ENCODE measurements at regions not wholly inside any gene's neighbourhood (a gene's known extent, or its start where the extent isn't known, plus 50 kb on each side); places are given as distances from the start of the nearest gene placed in this dataset.

- Histone ChIP-seq H3K27ac (ENCODE audit: low read depth) (no peak overlapping the region), H4K20me1 (replicated peaks; ENCODE audit: insufficient read depth) (no peaks in the 10 kb centered on the region), H3K4me1 (ENCODE audit: insufficient read depth) (no peaks in the 10 kb centered on the region), H3F3A (replicated peaks; ENCODE audit: low read depth) (no peaks in the 10 kb centered on the region), H2AFZ (no peak overlapping the region), H3K27me3 (ENCODE audit: insufficient read depth) (no peaks in the 10 kb centered on the region), H3K36me3 (ENCODE audit: insufficient read depth) (no peaks in the 10 kb centered on the region), H3K9me2 (ENCODE audit: insufficient read depth) (no peaks in the 10 kb centered on the region), H3K4me2 (no peak overlapping the region), H3K4me3 (no peak overlapping the region), H3K79me2 (replicated peaks; ENCODE audit: insufficient read depth) (no peaks in the 10 kb centered on the region)
- H3K36me3 Mint-ChIP-seq (ENCODE audit: low read depth), result no peaks in the 10 kb centered on the region
- no peak for TF ChIP-seq EZH2phosphoT487 (IDR thresholded peaks at IDR 0.05; ENCODE audit: unreplicated experiment)
- no peak for TF ChIP-seq ZNF114 (CRISPR knock-in tag; IDR thresholded peaks at IDR 0.05)
- TF ChIP-seq REST (IDR thresholded peaks at IDR 0.05; ENCODE audit: unreplicated experiment), result no peak
- no peak for TF ChIP-seq CREB1 (CRISPR knock-in tag; IDR thresholded peaks at IDR 0.05; ENCODE audit: low read depth)
- TF ChIP-seq ETS1 (IDR thresholded peaks at IDR 0.05), result no peak
- no peak for TF ChIP-seq ZNF331 (CRISPR knock-in tag; IDR thresholded peaks at IDR 0.05; ENCODE audit: low read depth)
- TF ChIP-seq EZH2 (IDR thresholded peaks at IDR 0.05; ENCODE audit: low read depth, unreplicated experiment), result no peak
- no peak for TF ChIP-seq CTCF (conservative IDR thresholded peaks at IDR 0.05; ENCODE audit: low read depth in 2 of 2)
- no peak for TF ChIP-seq ZNF462 (CRISPR knock-in tag; IDR thresholded peaks at IDR 0.05)
- TF ChIP-seq POLR2AphosphoS5 (IDR thresholded peaks at IDR 0.05; ENCODE audit: low read depth), result no peak
- TF ChIP-seq JUNB (IDR thresholded peaks at IDR 0.05; ENCODE audit: unreplicated experiment), result no peak
- TF ChIP-seq NANOG (IDR thresholded peaks at IDR 0.05; ENCODE audit: borderline replicate concordance), result no peak
- TF ChIP-seq STAT1 (IDR thresholded peaks at IDR 0.05; ENCODE audit: unreplicated experiment), result no peak
- H3K27ac Mint-ChIP-seq, result no peak overlapping the region
- DNase-seq (ENCODE audit: low spot score) (no peak), ATAC-seq (no peak)
- H3K4me1 Mint-ChIP-seq, result no peaks in the 10 kb centered on the region
- H3K4me3 Mint-ChIP-seq, result no peak overlapping the region
- peaks cover 1% of the 10 kb centered on the region for H3K27me3 Mint-ChIP-seq (ENCODE audit: insufficient read depth, low read depth, poor library complexity)
- H3K9me3 Mint-ChIP-seq, result no peaks in the 10 kb centered on the region
Measured at GRCh38 chr6:150676772-150677171, 77.1 kb downstream of the PLEKHG1 start.
